HEK293 (cell line): ENCODE measurements at regions not wholly inside any gene's neighbourhood (a gene's known extent, or its start where the extent isn't known, plus 50 kb on each side); places are given as distances from the start of the nearest gene placed in this dataset.

Experiments used
- CTCF ChIA-PET: fragments of 350-600 bp; formaldehyde crosslinking; extraction: SDS; loops from one replicate; lab custom pipeline; 2021; ENCODE audit warnings: antibody characterized with exemption; lab: Yijun Ruan, JAX
- POLR2A ChIA-PET: fragments of 300-600 bp; formaldehyde crosslinking; extraction: SDS; loops from one replicate; lab custom pipeline; 2020; ENCODE audit warnings: antibody characterized with exemption, inconsistent platforms; lab: Yijun Ruan, JAX
- H3K27ac ChIP-seq: fragments of 200-500 bp; sonication (Bioruptor generic); 2 replicates; pipeline ENCODE4 v1.5.1; 2014; ENCODE audit warnings: low read depth, low read length, control low read depth, inconsistent platforms; ENCODE audit errors: extremely low read depth
- H3K36me3 ChIP-seq, 2 experiments: fragments of 200-500 bp in 1 of 2; sonication (Bioruptor generic) in 1 of 2; 1 replicate in 1 of 2; 2 replicates in 1 of 2; pipeline ENCODE4 v1.5.1; 2014 to 2017; ENCODE audit warnings: inconsistent platforms in 2 of 2, low read length in 2 of 2; ENCODE audit not compliant: control insufficient read depth in 2 of 2, insufficient read depth in 1 of 2
- H3K4me1 ChIP-seq: fragments of 200-500 bp; sonication (Bioruptor generic); 2 replicates; pipeline ENCODE4 v1.5.1; 2014; ENCODE audit warnings: mild to moderate bottlenecking, low read length, inconsistent platforms; ENCODE audit not compliant: control insufficient read depth, insufficient read depth
- H3K4me3 ChIP-seq: 2 replicates; pipeline ENCODE4 v1.5.1; 2011; ENCODE audit warnings: low read depth, mild to moderate bottlenecking, control low read depth, low read length, moderate library complexity
- H3K9me3 ChIP-seq: fragments of 200-500 bp; sonication (Bioruptor generic); 2 replicates; pipeline ENCODE4 v1.5.1; 2014; ENCODE audit warnings: low read depth, low read length, inconsistent platforms; ENCODE audit not compliant: control insufficient read depth, insufficient read depth
- KLF1 ChIP-seq: fragments of 450-650 bp; formaldehyde crosslinking; IDR thresholded peaks from 2 replicates; pipeline ENCODE4 v1.5.1; 2016; ENCODE audit warnings: missing biosample characterization, missing genetic modification characterization
- SETDB1 ChIP-seq: IDR thresholded peaks from one replicate; pipeline ENCODE4 v1.6.1; 2017; ENCODE audit warnings: mild to moderate bottlenecking, low read length, moderate library complexity, mixed read lengths; ENCODE audit not compliant: insufficient read length
- SP7 ChIP-seq: fragments of 450-650 bp; formaldehyde crosslinking; IDR thresholded peaks from 2 replicates; pipeline ENCODE4 v1.5.1; 2016; ENCODE audit warnings: missing biosample characterization, missing genetic modification characterization
- ZBTB1 ChIP-seq: fragments of 450-650 bp; formaldehyde crosslinking; IDR thresholded peaks from 2 replicates; pipeline ENCODE4 v1.5.1; 2016; ENCODE audit warnings: missing biosample characterization, missing genetic modification characterization
- ZNF146 ChIP-seq: fragments of 450-650 bp; formaldehyde crosslinking; IDR thresholded peaks from 2 replicates; pipeline ENCODE4 v1.5.1; 2016; ENCODE audit warnings: missing biosample characterization, missing genetic modification characterization
- ZNF19 ChIP-seq: fragments of 450-650 bp; formaldehyde crosslinking; IDR thresholded peaks from 2 replicates; pipeline ENCODE4; 2016; ENCODE audit warnings: missing biosample characterization, missing genetic modification characterization, low read depth
- ZNF239 ChIP-seq: fragments of 450-650 bp; formaldehyde crosslinking; IDR thresholded peaks from 2 replicates; pipeline ENCODE4 v1.5.1; 2016; ENCODE audit warnings: missing biosample characterization, missing genetic modification characterization
- ZNF311 ChIP-seq: fragments of 450-650 bp; formaldehyde crosslinking; IDR thresholded peaks from 2 replicates; pipeline ENCODE4 v1.5.1; 2017; ENCODE audit warnings: missing biosample characterization, missing genetic modification characterization, borderline replicate concordance
- ZNF394 ChIP-seq: fragments of 450-650 bp; formaldehyde crosslinking; IDR thresholded peaks from 2 replicates; pipeline ENCODE4 v1.5.1; 2016; ENCODE audit warnings: missing biosample characterization, missing genetic modification characterization, mild to moderate bottlenecking, moderate library complexity, borderline replicate concordance
- ZNF549 ChIP-seq: fragments of 450-650 bp; IDR thresholded peaks from 2 replicates; pipeline ENCODE4 v1.5.1; 2018; ENCODE audit warnings: missing biosample characterization, missing genetic modification characterization, mild to moderate bottlenecking, inconsistent platforms, moderate library complexity
- ZNF585B ChIP-seq: fragments of 450-650 bp; formaldehyde crosslinking; IDR thresholded peaks from 2 replicates; pipeline ENCODE4 v1.5.1; 2016; ENCODE audit warnings: missing biosample characterization, missing genetic modification characterization
- ZNF701 ChIP-seq: fragments of 450-650 bp; formaldehyde crosslinking; IDR thresholded peaks from 2 replicates; pipeline ENCODE4 v1.5.1; 2016; ENCODE audit warnings: missing biosample characterization, missing genetic modification characterization
- TF ChIP-seq, protein P1 (sequence below): fragments of 450-650 bp; formaldehyde crosslinking; IDR thresholded peaks from 2 replicates; pipeline ENCODE4 v1.5.1; 2016; ENCODE audit warnings: missing biosample characterization, missing genetic modification characterization
- TF ChIP-seq, protein P2 (sequence below): fragments of 450-650 bp; formaldehyde crosslinking; IDR thresholded peaks from 2 replicates; pipeline ENCODE4 v1.5.1; 2016; ENCODE audit warnings: missing biosample characterization, missing genetic modification characterization
- TF ChIP-seq, protein P3 (sequence below): fragments of 450-650 bp; formaldehyde crosslinking; IDR thresholded peaks from 2 replicates; pipeline ENCODE4 v1.5.1; 2017; ENCODE audit warnings: missing biosample characterization, missing genetic modification characterization
- TF ChIP-seq, protein P4 (sequence below): fragments of 450-650 bp; formaldehyde crosslinking; IDR thresholded peaks from 2 replicates; pipeline ENCODE4 v1.5.1; 2016; ENCODE audit warnings: missing biosample characterization, missing genetic modification characterization
- TF ChIP-seq, protein P5 (sequence below): fragments of 450-650 bp; formaldehyde crosslinking; IDR thresholded peaks from 2 replicates; pipeline ENCODE4 v1.5.1; 2016; ENCODE audit warnings: missing biosample characterization, missing genetic modification characterization

DNA sequence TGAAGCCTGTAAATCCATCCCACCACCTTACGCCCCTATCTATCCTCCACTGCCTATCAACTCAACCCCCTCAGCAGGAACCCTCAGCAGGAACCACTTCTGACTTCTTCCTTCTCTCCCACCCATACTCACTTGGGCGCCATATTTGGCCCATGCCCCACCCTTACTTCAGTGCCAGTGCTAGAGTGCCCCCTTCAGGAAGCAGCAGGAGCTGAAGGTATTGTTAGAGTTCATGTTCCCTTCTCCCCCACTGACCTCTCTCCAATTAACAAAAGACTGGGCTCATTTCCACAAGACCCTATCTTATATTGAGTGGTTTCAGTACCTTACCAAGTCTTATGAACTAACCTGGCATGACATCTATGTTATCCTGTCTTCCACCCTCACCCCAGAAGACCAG, 363.1 kb upstream of the SLIT2 start:
- CTCF ChIA-PET = no interaction called here
- no peaks in the 10 kb centered on the region for H3K36me3 ChIP-seq
- TF ChIP-seq SP7 (tag by site-specific recombination) (no peak), ZNF585B (tag by site-specific recombination) (no peak), ZNF549 (tag by site-specific recombination) (no peak), ZBTB1 (tag by site-specific recombination) (no peak), ZNF394 (tag by site-specific recombination) (no peak), KLF1 (tag by site-specific recombination) (no peak), ZNF239 (tag by site-specific recombination) (no peak), ZNF146 (tag by site-specific recombination) (no peak), ZNF19 (tag by site-specific recombination) (no peak), SETDB1 (no peak), ZNF311 (tag by site-specific recombination) (no peak), ZNF701 (no peak)
- TF ChIP-seq, protein P1, sequence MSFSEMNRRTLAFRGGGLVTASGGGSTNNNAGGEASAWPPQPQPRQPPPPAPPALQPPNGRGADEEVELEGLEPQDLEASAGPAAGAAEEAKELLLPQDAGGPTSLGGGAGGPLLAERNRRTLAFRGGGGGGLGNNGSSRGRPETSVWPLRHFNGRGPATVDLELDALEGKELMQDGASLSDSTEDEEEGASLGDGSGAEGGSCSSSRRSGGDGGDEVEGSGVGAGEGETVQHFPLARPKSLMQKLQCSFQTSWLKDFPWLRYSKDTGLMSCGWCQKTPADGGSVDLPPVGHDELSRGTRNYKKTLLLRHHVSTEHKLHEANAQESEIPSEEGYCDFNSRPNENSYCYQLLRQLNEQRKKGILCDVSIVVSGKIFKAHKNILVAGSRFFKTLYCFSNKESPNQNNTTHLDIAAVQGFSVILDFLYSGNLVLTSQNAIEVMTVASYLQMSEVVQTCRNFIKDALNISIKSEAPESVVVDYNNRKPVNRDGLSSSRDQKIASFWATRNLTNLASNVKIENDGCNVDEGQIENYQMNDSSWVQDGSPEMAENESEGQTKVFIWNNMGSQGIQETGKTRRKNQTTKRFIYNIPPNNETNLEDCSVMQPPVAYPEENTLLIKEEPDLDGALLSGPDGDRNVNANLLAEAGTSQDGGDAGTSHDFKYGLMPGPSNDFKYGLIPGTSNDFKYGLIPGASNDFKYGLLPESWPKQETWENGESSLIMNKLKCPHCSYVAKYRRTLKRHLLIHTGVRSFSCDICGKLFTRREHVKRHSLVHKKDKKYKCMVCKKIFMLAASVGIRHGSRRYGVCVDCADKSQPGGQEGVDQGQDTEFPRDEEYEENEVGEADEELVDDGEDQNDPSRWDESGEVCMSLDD = no peak
- TF ChIP-seq, protein P2, sequence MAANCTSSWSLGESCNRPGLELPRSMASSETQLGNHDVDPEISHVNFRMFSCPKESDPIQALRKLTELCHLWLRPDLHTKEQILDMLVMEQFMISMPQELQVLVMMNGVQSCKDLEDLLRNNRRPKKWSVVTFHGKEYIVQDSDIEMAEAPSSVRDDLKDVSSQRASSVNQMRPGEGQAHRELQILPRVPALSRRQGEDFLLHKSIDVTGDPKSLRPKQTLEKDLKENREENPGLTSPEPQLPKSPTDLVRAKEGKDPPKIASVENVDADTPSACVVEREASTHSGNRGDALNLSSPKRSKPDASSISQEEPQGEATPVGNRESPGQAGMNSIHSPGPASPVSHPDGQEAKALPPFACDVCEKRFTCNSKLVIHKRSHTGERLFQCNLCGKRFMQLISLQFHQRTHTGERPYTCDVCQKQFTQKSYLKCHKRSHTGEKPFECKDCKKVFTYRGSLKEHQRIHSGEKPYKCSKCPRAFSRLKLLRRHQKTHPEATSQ = no peak
- TF ChIP-seq, protein P3, sequence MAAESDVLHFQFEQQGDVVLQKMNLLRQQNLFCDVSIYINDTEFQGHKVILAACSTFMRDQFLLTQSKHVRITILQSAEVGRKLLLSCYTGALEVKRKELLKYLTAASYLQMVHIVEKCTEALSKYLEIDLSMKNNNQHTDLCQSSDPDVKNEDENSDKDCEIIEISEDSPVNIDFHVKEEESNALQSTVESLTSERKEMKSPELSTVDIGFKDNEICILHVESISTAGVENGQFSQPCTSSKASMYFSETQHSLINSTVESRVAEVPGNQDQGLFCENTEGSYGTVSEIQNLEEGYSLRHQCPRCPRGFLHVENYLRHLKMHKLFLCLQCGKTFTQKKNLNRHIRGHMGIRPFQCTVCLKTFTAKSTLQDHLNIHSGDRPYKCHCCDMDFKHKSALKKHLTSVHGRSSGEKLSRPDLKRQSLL (tag by site-specific recombination) = no peak
- TF ChIP-seq, protein P4, sequence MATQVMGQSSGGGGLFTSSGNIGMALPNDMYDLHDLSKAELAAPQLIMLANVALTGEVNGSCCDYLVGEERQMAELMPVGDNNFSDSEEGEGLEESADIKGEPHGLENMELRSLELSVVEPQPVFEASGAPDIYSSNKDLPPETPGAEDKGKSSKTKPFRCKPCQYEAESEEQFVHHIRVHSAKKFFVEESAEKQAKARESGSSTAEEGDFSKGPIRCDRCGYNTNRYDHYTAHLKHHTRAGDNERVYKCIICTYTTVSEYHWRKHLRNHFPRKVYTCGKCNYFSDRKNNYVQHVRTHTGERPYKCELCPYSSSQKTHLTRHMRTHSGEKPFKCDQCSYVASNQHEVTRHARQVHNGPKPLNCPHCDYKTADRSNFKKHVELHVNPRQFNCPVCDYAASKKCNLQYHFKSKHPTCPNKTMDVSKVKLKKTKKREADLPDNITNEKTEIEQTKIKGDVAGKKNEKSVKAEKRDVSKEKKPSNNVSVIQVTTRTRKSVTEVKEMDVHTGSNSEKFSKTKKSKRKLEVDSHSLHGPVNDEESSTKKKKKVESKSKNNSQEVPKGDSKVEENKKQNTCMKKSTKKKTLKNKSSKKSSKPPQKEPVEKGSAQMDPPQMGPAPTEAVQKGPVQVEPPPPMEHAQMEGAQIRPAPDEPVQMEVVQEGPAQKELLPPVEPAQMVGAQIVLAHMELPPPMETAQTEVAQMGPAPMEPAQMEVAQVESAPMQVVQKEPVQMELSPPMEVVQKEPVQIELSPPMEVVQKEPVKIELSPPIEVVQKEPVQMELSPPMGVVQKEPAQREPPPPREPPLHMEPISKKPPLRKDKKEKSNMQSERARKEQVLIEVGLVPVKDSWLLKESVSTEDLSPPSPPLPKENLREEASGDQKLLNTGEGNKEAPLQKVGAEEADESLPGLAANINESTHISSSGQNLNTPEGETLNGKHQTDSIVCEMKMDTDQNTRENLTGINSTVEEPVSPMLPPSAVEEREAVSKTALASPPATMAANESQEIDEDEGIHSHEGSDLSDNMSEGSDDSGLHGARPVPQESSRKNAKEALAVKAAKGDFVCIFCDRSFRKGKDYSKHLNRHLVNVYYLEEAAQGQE (tag by site-specific recombination) = no peak
- TF ChIP-seq, protein P5, sequence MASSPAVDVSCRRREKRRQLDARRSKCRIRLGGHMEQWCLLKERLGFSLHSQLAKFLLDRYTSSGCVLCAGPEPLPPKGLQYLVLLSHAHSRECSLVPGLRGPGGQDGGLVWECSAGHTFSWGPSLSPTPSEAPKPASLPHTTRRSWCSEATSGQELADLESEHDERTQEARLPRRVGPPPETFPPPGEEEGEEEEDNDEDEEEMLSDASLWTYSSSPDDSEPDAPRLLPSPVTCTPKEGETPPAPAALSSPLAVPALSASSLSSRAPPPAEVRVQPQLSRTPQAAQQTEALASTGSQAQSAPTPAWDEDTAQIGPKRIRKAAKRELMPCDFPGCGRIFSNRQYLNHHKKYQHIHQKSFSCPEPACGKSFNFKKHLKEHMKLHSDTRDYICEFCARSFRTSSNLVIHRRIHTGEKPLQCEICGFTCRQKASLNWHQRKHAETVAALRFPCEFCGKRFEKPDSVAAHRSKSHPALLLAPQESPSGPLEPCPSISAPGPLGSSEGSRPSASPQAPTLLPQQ (tag by site-specific recombination) = no peak
- no peaks in the 10 kb centered on the region for H3K9me3 ChIP-seq
- no peak overlapping the region for H3K4me3 ChIP-seq
- H3K4me1 ChIP-seq = no peaks in the 10 kb centered on the region
- POLR2A ChIA-PET = no interaction called here
- no peak overlapping the region for H3K27ac ChIP-seq
